HG03159 (cell line): ENCODE measurements at regions not wholly inside any gene's neighbourhood (a gene's known extent, or its start where the extent isn't known, plus 50 kb on each side); places are given as distances from the start of the nearest gene placed in this dataset.
"Not testable (repeated sequence)": the region's sequence is repeated elsewhere in the genome, so short reads cannot be mapped to it uniquely, and the experiment has no call there.

Source experiments
- ATAC-seq: cut with Tn5 transposase; IDR thresholded peaks from one replicate; pipeline ENCODE4 v1.9.1; 2021; ENCODE audit warnings: mild to moderate bottlenecking, moderate library complexity; ENCODE audit not compliant: unreplicated experiment

DNA sequence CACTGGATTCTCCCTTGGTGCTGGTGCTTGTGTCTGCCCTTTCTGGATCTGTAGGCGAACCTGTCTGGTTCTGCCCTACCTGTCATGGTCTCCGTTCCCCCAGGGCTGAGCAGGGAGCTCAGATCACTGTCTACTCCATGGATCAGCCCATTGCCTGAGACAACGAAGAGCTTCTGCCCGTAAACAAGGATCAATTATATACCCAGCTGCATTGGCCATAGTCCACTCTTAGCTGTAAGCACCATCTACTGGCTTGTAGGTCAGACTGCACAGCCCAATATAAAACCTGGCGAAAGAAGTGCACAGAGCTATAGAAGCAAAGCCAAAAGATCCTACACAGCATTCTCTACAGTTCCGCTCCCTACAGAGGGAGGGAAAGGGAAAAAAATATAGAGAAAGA is 181.5 kb upstream of the RPS23 start:
- ATAC-seq = no peak

DNA sequence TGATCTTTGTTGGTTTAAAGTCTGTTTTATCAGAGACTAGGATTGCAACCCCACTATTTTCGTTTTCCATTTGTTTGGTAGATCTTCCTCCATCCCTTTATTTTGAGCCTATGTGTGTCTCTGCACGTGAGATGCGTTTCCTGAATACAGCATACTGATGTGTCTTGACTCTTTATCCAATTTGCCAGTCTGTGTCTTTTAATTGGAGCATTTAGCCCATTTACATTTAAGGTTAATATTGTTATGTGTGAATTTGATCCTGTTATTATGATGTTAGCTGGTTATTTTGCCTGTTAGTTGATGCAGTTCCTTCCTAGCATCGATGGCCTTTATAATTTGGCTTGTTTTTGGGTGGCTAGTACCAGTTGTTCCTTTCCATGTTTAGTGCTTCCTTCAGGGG is 177.2 kb upstream of the RPS23 start:
- ATAC-seq = not testable (repeated sequence)

DNA sequence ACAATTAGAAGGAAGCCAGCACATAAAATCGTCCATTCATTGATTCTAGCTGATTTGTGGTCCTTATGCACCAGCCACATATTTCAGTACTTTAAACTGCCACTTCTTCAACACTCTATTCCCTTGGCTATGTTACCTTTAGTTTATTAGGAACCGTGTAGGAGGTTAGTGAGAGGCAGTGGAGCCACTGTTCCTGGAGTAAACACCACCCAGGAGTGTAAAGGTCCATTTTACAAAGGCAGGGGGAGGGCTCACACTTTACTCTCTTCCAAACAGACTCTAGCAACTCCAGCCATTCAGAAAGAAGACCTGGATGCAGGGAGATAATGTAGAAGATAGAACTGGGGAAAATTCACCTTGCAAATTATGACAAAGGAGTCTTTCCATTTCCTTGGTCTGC is 170.2 kb upstream of the RPS23 start:
- no peak for ATAC-seq

GRCh38 chr5:82447913-82448312 is 169.8 kb upstream of the RPS23 start:
- ATAC-seq = no peak

- no peak for ATAC-seq
These were observed 168.7 kb upstream of the RPS23 start for GRCh38 chr5:82446809-82447208.

DNA sequence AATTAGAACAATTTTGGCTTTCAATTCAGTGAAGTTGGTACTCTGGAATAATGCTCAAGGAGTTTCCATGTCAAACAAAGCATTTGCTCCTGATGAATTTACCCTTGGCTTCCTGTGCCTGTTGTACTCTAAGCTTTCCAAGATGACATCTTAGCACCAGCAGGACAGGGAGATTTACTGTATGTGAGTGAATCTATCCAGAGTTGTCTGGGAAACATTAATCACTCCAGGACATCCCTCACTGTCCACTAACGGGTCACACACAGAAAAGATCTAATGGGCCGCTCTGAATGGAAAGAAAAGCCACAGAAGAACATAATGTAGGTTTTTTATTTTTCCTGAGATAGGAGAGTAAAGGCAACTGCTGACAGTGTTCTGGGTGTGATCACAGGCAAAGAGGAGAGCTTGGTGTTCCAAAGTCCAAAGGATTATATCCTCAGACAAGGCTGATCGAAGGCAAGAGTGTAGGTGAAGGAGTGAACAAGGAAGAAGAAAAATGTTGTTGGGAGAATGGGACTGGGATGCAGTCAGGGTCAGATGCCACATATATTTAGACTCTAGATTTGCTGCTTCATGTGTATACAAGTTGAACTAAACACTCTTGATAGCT is 167.7 kb upstream of the RPS23 start:
- no peak for ATAC-seq

DNA sequence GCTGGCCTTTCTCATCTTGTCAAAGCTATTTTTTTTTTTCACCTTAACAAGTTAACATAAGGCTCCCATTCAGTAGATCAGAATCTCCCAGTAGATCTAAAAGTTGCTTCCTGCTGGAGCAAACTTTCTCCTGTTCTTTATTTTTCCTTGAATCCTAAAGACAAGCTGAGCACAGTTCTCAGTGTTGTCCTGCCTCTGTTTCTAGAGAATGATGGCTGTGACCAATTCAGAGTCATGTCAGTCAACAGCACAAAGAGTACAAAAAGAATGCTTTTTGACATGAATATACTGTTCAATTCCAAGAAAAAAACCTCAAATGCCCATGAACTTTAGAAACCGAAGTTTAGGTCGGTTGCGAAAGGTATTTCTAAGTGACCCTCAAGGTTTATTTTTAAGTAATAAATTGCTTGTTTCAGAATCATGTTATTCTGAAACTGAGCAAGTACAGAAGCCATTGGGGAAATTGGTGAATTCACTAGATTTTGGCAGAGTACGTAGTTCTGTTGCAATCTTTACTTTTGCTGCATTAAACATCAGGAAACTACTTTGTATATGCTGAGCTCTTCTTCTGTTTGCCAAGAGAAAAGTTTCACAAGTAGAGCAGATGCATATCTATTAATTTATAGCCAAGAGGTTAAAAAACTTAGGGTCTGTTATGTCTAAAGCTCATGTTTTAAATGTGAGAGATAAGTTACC is 161.7 kb upstream of the RPS23 start:
- no peak for ATAC-seq

- ATAC-seq = not testable (repeated sequence)
These were observed 159.4 kb upstream of the RPS23 start for GRCh38 chr5:82437565-82437964.

- ATAC-seq = no peak
These were observed 158.1 kb upstream of the RPS23 start for GRCh38 chr5:82436291-82436690.

GRCh38 chr5:82434696-82435660 is 156.8 kb upstream of the RPS23 start:
- not testable (repeated sequence) for ATAC-seq

GRCh38 chr5:82426464-82427154 is 148.5 kb upstream of the RPS23 start:
- ATAC-seq = no peak

GRCh38 chr5:82425591-82425990 is 147.4 kb upstream of the RPS23 start:
- no peak for ATAC-seq

- ATAC-seq = no peak
These were observed 146.1 kb upstream of the RPS23 start for GRCh38 chr5:82424211-82424610.

GRCh38 chr5:82422751-82423181 is 144.6 kb upstream of the RPS23 start:
- ATAC-seq = no peak

- ATAC-seq = no peak
These were observed 144.0 kb upstream of the RPS23 start for GRCh38 chr5:82422001-82422740.

DNA sequence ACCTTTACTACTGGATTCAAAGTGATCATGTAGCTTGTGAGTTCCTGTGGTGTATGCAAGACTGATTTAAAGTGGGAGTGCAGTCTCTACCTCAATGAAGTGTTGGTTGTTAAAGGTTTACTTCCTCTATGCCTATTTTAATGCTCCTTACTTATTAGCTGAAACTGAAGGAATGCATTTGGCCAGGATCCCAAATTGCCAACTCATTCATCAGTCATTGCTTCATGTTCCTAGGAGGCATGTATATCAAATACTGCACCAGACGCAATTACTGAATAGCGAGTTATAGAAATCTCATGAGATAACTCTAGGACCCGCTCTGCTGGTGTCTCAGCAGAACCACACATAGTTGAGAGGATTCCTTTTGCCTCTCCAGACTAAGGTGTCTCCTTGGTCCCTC is 143.0 kb upstream of the RPS23 start:
- no peak for ATAC-seq

DNA sequence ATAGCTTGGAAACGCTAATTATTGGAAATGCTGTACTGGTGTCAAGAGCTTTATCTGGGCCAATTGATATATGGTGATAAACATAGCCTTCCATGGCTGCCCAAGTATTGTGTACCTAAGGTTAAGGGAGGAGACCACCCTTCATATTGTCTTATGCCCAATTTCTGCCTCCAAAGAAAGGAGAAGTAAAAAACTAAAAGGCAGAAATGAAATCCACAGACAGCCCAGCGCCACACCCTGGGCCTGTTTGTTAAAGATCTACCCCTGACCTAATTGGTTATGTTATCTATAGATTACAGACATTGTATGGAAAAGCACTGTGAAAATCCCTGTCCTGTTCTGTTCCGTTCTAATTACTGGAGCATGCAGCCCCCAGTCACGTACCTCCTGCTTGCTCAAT is 142.4 kb upstream of the RPS23 start:
- ATAC-seq = not testable (repeated sequence)

- no peak for ATAC-seq
These were observed 141.6 kb upstream of the RPS23 start for GRCh38 chr5:82419559-82420332.

DNA sequence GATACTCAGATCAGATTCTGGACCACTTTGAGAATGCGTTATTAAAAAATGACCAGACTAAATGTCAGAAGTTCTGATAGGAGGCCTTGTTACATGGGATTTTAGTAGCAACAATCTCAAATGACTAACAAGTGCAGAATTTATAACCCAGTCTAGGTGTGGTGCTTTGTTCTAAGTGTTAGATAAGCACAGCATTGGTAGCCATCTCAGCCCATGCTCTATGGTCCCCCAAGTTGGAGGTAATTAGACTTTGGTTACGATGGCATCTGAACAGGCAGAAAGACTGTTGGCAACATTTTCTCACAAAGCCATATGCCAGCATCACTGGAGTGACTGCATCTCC is 140.4 kb upstream of the RPS23 start:
- no peak for ATAC-seq
